Activated CD4-positive, alpha-beta T cell treated with anti-CD3 and anti-CD28 coated beads, Interleukin-2, amount 50 U/mL, for 24 hours (primary cell): ENCODE measurements at regions not wholly inside any gene's neighbourhood (a gene's known extent, or its start where the extent isn't known, plus 50 kb on each side); places are given as distances from the start of the nearest gene placed in this dataset.

Source experiments
- DNase-seq, 2 donors: peaks; one replicate each; pipeline ENCODE4 v3.0.0-alpha.2; 2020; ENCODE audit warnings: low read depth in 1 of 2, low spot score in 1 of 2

DNA sequence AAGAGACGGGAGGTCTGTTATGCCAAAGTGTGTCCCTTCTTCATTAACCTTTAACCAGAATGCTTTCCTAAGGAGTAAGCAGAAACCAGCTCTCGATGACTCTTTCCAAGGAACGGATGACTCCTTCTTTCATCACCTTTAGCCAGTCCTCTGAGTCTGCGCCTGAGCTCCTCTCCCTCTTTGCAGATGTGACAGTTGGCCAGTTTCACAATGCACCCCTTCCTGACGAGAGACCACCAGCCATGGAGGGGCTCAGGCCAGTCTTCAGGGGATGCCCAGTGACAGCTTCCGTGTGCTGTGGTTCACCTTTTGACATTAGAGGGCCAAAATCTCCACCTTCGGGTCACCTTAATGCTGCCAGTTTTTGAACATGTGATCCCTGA is 826.1 kb downstream of the TBC1D22A start:
- DNase-seq, result no peak

GRCh38 chr22:47587861-47588577 is 825.6 kb downstream of the TBC1D22A start:
- no peak for DNase-seq

GRCh38 chr22:47587361-47587760 is 824.9 kb downstream of the TBC1D22A start:
- no peak for DNase-seq

GRCh38 chr22:47586946-47587345 is 824.5 kb downstream of the TBC1D22A start:
- no peak for DNase-seq

GRCh38 chr22:47586038-47586437 is 823.6 kb downstream of the TBC1D22A start:
- no peak for DNase-seq

GRCh38 chr22:47583959-47584562 is 821.6 kb downstream of the TBC1D22A start:
- no peak for DNase-seq

- DNase-seq, result no peak
Measured at GRCh38 chr22:47582067-47582466, 819.6 kb downstream of the TBC1D22A start.

- no peak for DNase-seq
Measured at GRCh38 chr22:47580121-47580520, 817.7 kb downstream of the TBC1D22A start.

- DNase-seq, result no peak
Measured at GRCh38 chr22:47576908-47577307, 814.5 kb downstream of the TBC1D22A start.

DNA sequence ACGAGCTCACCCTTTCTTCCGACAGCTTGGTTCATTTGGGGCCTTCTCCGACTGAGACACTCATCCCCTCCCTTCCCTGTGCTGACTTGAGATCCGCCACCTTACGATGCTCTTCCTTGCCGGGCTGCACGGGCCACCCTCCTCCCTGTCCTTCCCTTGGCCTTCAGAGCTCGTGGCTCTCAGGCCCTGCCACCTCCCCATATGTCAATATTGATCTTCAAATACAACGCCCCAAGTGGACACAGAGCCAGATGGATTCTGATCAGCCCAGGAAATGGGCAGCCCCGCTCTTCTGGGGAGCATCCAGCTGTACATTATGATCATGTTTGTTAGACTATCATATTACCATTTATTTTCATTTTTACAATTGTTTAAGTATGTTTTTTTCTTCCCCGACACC is 812.8 kb downstream of the TBC1D22A start:
- no peak for DNase-seq

DNA sequence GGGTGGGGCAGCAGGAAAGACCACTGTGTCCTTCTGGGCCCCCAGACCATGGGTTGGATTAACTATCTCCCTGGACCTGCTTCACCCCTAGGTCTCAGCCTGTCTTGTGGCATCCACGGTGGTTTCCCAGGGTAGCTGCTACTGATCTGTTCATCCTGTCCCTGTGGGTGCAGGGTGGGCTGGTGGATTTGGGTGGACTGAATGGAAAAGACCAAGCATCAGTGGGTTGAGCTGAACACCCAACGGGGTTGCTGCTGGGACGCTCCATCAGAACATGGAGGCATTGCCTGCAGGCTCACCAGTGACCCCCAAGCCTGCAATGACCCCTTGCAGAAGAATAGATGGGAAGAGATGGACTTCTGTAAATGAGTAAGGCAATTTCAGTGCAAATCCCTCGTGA is 812.1 kb downstream of the TBC1D22A start:
- no peak for DNase-seq

DNA sequence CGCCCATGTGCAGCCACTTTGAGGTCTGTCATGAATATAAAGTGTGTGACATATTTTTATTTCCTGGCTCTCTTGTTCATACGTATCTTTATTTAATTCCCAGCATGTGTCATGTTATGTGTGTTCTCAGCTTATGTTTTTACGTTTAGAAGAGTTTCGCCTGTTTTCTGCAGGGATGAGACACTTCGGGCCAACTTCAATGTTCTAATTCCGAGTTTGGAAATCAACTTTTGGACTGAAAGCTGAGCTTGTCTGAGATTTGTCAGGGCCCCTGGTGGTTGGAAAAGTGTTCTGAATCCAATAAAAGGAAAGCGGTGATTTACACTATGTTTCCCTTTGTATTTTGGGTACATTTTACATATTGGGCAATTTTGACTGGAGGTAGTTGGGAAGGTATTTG is 810.7 kb downstream of the TBC1D22A start:
- no peak for DNase-seq

GRCh38 chr22:47572443-47572842 is 810.0 kb downstream of the TBC1D22A start:
- DNase-seq, result no peak

- DNase-seq, result no peak
Measured at GRCh38 chr22:47571616-47572015, 809.2 kb downstream of the TBC1D22A start.

DNA sequence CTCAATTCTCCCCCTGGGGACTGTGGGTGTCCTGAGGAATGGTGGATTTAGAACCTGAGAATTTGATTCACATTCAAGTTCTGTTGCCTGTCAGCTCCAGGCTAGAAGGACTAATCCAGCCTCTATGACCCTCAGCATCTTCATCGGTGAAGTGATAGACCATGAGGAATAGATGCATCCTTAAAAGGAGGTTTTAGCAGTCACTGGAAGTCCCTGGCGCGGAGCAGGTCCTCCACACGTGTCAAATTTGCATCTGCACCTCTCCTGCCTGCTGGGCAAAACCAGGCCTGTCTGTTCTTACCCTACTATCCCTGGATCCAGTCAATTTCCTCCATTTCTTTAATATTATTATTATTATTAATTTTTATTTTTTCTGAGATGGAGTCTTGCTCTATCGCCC is 808.4 kb downstream of the TBC1D22A start:
- no peak for DNase-seq

- no peak for DNase-seq
Measured at GRCh38 chr22:47570300-47570685, 807.8 kb downstream of the TBC1D22A start.

GRCh38 chr22:47569389-47570299 is 807.2 kb downstream of the TBC1D22A start:
- no peak for DNase-seq

- DNase-seq, result no peak
Measured at GRCh38 chr22:47568700-47569099, 806.2 kb downstream of the TBC1D22A start.

- no peak for DNase-seq
Measured at GRCh38 chr22:47567126-47568090, 805.0 kb downstream of the TBC1D22A start.

DNA sequence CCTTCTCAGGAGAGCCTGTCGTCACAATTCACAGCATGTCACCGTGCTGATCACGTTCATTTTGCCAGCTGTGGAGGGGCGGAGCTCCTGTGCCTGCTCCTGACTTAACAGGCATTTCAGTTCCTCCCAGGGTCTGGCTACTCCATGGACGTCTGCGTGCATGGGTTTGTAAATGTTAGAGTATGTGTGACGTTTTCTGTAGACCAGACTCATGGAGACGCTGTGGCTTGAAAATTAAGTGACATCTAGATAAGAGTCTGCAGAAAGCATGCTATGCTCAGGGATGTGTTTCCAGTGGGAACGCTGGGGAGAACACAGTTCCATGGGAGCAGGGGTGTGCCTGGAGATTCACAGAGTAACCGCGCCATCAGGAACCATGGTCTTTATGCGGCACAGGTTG is 804.0 kb downstream of the TBC1D22A start:
- DNase-seq, result no peak

GRCh38 chr22:47565607-47566006 is 803.2 kb downstream of the TBC1D22A start:
- no peak for DNase-seq
